ENCODE measurements at regions not wholly inside any gene's neighbourhood (a gene's known extent, or its start where the extent isn't known, plus 50 kb on each side); places are given as distances from the start of the nearest gene placed in this dataset.

DNA sequence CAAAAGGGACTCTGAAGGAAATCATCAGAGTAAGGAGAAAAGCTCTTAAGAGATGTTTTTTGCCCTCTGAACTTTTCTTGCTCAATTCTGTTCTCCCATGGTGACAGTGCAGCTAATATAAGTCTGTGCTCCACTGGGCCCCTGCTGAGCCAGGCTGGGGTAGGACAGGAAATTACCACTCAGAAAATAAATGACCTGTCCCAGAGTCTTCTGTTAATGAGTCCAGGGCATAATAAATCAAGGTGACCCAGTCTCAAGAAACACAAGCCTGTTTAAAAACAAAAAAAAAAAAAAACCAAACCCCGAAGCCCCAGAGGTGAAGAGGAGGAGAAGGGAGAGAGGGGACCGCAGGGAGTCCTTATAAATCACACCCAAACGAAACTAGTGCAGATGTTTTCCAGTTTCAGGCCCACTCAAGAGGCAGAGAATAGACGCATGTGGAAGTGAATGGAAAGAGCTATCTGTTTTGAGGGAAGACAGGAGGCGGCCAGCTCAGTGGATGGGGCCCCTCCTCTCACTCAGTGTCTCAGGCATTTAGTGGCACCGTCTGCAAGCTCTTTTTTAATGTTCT is 59.8 kb upstream of the BOC start:
- no peak overlapping the region for H3K9ac ChIP-seq (ENCODE audit: low read length)
- H3K4me1 ChIP-seq (ENCODE audit: control insufficient read depth, insufficient read depth, low read length), result peaks cover 63% of the 10 kb centered on the region
- no peaks in the 10 kb centered on the region for H3K36me3 ChIP-seq (ENCODE audit: control insufficient read depth, insufficient read depth, low read length)
- no peaks in the 10 kb centered on the region for H3K27me3 ChIP-seq (ENCODE audit: control insufficient read depth, insufficient read depth, low read length)
- peak overlapping the region; percentile 91 for H3K27ac ChIP-seq (ENCODE audit: low read depth, low read length)
- H3K4me3 ChIP-seq (ENCODE audit: low read length), result no peak overlapping the region

DNA sequence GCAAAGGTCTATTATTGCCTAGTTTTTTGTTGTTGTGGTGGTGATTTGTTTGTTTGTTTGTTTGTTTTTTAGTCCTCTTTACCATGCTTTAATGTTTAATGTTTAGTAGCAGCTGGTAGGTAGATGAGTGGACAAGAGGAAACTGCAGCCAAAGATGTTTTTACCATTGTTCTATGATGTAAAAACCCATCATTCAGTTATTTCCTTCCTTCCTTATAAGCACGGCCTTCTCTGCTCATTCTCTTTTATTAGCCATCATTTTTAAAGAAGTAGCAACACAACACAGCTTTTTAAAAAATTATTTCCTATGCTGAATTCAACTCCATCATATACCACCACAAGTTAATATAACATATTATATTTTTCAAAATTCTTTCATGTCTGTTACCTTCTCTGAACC is 58.5 kb upstream of the BOC start:
- no peak overlapping the region for H3K4me3 ChIP-seq (ENCODE audit: low read length)
- H3K36me3 ChIP-seq (ENCODE audit: control insufficient read depth, insufficient read depth, low read length), result no peaks in the 10 kb centered on the region
- H3K27me3 ChIP-seq (ENCODE audit: control insufficient read depth, insufficient read depth, low read length), result no peaks in the 10 kb centered on the region
- H3K4me1 ChIP-seq (ENCODE audit: control insufficient read depth, insufficient read depth, low read length), result peaks cover 54% of the 10 kb centered on the region
- peak overlapping the region; percentile 91 for H3K27ac ChIP-seq (ENCODE audit: low read depth, low read length)
- H3K9ac ChIP-seq (ENCODE audit: low read length), result no peak overlapping the region

DNA sequence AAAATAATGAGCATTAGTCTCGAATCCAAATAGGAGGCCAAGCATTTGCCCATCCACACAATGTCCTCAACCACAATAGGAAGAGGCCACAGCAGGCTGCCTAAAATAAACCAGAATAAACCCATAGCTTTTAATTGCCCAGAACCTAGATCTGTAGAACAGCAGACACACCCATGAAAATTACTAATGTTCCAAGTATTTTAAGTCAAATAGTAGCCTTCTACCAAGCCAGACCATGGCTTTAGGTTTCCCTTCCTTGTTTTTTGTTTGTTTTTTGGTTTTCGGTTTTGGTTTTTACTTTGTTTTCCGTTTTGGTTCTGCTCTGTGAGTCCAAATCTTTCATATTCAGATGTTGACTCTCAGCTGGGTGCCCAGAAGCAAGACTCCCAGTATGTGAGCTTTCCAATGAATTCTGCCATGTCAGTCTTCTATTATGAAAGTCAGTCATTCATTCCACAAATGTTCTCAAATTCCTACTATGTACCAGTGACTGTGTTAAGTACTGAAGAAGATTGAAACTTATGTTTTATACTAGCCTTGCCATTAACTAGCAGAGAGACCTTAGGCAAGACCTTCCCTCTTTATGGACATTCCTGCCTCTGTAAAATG is 57.8 kb upstream of the BOC start:
- no peak overlapping the region for H3K4me3 ChIP-seq (ENCODE audit: low read length)
- H3K27me3 ChIP-seq (ENCODE audit: control insufficient read depth, insufficient read depth, low read length), result no peaks in the 10 kb centered on the region
- peak overlapping the region; percentile 51 for H3K27ac ChIP-seq (ENCODE audit: low read depth, low read length)
- H3K9ac ChIP-seq (ENCODE audit: low read length), result no peak overlapping the region
- H3K4me1 ChIP-seq (ENCODE audit: control insufficient read depth, insufficient read depth, low read length), result peaks cover 48% of the 10 kb centered on the region
- H3K36me3 ChIP-seq (ENCODE audit: control insufficient read depth, insufficient read depth, low read length), result no peaks in the 10 kb centered on the region

DNA sequence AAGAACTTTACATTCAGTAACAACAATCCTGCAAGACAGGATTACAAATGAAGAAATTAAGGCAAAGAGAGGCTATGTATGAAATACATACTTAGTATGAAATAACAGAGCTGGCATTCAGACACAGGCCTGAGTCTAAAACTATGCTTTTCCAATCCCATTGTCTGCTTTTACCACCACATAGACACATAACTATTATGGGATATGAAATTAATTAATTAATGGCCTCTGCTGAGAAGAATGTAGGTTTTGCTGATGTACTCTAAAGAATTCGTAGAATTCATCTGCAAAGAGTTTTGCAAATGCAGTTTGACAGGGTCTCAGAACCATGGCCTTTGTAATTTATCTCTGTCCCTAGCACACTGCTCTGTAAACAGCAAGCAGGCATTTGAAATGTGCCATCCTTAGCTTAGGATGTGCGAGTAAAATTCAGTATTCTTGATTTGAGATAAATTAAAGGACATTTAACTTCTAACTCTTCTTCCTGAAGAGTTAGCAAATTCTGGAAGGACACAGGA is 54.5 kb upstream of the BOC start:
- Histone ChIP-seq H3K36me3 (ENCODE audit: control insufficient read depth, insufficient read depth, low read length) (no peaks in the 10 kb centered on the region), H3K4me1 (ENCODE audit: control insufficient read depth, insufficient read depth, low read length) (peaks cover 20% of the 10 kb centered on the region), H3K4me3 (ENCODE audit: low read length) (no peak overlapping the region), H3K27me3 (ENCODE audit: control insufficient read depth, insufficient read depth, low read length) (no peaks in the 10 kb centered on the region), H3K9ac (ENCODE audit: low read length) (no peak overlapping the region), H3K27ac (ENCODE audit: low read depth, low read length) (peak overlapping the region; percentile 56)

DNA sequence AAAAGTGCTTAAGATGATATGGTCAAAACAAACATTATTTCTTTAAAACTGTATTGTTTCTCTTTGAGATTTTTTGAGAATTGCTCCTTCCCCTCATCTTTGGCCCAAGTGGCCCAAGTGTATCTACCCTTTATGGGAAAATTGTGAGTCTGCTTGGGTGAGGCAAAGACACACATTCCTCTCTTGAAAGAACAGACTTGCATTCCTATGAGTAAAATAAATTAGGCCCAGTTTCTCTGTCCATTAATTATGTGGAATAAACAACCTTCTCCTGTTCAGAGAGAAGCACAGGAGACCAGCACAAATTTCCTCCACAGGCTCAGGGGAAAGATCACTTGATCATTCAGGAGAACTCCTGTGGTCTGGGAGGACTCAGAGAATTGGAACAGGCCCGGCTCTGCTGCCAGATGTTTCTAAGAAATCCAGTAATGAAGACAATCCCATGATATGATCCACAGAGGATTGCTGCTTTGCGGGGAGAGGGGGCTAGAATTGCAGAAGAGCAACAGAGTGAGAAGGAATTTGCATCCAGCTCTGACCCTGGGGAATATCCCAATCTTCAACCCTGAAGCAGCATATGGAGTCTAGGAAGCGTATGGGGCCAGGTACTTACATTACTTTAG is 53.8 kb upstream of the BOC start:
- no peak overlapping the region for H3K4me3 ChIP-seq (ENCODE audit: low read length)
- peak overlapping the region; percentile 56 for H3K27ac ChIP-seq (ENCODE audit: low read depth, low read length)
- no peak overlapping the region for H3K9ac ChIP-seq (ENCODE audit: low read length)

DNA sequence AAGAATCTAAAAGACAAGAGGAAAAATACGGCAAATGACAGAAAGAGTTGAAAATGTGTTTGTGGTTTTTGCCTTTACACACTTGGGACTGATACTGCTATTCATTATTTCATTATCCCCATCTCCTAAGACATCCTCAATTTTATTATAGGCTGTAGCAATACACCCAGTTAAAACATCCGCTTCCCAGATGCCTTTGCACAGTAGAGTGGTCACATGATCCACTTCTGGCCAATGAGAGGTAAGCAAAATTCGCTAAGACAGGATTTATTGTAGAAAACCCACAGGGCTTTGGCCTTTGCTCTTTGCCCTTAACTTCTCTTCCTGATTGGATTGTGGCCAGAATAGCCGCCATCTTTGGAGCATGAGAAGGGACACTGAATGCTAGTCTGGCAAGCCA is 53.2 kb upstream of the BOC start:
- H3K9ac ChIP-seq (ENCODE audit: low read length), result no peak overlapping the region
- H3K36me3 ChIP-seq (ENCODE audit: control insufficient read depth, insufficient read depth, low read length), result no peaks in the 10 kb centered on the region
- H3K4me1 ChIP-seq (ENCODE audit: control insufficient read depth, insufficient read depth, low read length), result peaks cover 10% of the 10 kb centered on the region
- H3K27ac ChIP-seq (ENCODE audit: low read depth, low read length), result peak overlapping the region; percentile 56
- H3K4me3 ChIP-seq (ENCODE audit: low read length), result no peak overlapping the region
- no peaks in the 10 kb centered on the region for H3K27me3 ChIP-seq (ENCODE audit: control insufficient read depth, insufficient read depth, low read length)

More for the DNA sequence above, 53.8 kb upstream of the BOC start:
- Histone ChIP-seq H3K27me3 (ENCODE audit: control insufficient read depth, insufficient read depth, low read length) (no peaks in the 10 kb centered on the region), H3K36me3 (ENCODE audit: control insufficient read depth, insufficient read depth, low read length) (no peaks in the 10 kb centered on the region), H3K4me1 (ENCODE audit: control insufficient read depth, insufficient read depth, low read length) (peaks cover 13% of the 10 kb centered on the region)

Measured in rectal smooth muscle tissue (tissue), 1 donor.